ENCODE measurements at regions not wholly inside any gene's neighbourhood (a gene's known extent, or its start where the extent isn't known, plus 50 kb on each side); places are given as distances from the start of the nearest gene placed in this dataset.

DNA sequence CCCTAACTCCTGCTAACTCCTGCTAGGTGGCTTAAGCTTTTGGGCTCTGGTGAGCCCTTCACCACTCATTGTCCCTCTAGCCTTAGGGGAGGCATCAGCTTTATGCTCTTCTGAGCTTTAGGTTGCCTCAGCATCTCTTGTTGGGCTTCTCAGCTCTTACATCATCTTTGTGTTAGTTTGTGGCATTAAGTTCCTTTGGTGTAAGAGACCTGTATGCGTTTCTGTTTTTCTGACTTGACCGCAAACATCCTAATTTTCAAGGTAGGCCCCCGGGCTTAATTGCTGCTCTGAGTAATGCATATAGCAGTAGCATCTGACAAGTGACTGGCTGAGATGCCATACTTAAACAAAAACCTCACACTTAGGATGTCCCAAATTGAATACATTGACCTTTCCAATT lies 287.8 kb upstream of the TUT7 start:
- no peak overlapping the region for H3K4me3 ChIP-seq (ENCODE audit: control insufficient read depth, low read depth, low read length)
- no peak for DNase-seq (ENCODE audit: low read depth)
- TF ChIP-seq, protein P1, sequence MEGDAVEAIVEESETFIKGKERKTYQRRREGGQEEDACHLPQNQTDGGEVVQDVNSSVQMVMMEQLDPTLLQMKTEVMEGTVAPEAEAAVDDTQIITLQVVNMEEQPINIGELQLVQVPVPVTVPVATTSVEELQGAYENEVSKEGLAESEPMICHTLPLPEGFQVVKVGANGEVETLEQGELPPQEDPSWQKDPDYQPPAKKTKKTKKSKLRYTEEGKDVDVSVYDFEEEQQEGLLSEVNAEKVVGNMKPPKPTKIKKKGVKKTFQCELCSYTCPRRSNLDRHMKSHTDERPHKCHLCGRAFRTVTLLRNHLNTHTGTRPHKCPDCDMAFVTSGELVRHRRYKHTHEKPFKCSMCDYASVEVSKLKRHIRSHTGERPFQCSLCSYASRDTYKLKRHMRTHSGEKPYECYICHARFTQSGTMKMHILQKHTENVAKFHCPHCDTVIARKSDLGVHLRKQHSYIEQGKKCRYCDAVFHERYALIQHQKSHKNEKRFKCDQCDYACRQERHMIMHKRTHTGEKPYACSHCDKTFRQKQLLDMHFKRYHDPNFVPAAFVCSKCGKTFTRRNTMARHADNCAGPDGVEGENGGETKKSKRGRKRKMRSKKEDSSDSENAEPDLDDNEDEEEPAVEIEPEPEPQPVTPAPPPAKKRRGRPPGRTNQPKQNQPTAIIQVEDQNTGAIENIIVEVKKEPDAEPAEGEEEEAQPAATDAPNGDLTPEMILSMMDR (IDR thresholded peaks at IDR 0.05; ENCODE audit: control insufficient read depth, insufficient read depth, low read depth, low read length, missing control alignments), result no peak

DNA sequence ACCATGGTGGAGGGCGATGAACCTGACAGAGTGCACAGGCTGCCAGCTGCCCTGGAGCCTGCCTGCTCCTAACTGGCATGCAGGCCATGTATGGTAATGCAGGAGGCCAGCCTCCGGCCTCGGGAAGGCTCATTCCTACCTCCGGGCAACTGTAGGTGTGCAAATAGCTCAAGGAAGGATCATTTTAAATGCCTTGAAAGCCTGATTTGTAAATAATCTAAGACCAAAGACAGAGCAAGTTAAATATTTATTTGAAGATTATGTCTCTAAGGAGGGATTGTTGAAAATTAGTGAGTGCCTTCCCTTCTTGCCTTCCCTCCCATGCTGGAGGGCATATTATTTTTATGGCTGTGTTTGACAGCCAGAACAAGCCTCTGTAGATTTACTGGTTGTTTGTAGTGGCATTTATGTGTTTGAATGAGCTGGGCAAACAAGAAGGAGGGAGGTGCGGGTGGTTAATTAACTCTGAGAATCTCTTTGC lies 285.7 kb upstream of the TUT7 start:
- TF ChIP-seq, protein P1 (IDR thresholded peaks at IDR 0.05; ENCODE audit: control insufficient read depth, insufficient read depth, low read depth, low read length, missing control alignments), result peak; percentile 10
- DNase-seq (ENCODE audit: low read depth), result no peak
- no peak overlapping the region for H3K4me3 ChIP-seq (ENCODE audit: control insufficient read depth, low read depth, low read length)

DNA sequence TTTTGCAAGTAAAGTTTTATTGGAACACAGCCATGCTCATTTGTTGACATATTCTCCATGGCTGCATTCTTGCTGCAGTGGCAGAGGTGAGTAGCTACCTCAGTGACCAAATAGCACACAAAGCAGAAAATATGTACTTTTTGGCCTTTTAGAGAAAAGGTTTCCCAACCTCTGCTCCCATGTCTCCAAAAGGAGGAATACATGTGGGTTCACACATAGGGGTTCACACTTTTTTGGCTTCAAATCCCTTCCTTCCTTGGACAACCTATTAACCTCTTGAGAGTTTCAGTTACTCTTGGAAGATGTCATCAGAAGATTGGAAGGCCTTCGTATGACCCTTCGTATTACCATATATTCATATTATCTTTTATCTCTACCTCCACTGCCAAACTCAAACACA lies 285.1 kb upstream of the TUT7 start:
- TF ChIP-seq, protein P1 (IDR thresholded peaks at IDR 0.05; ENCODE audit: control insufficient read depth, insufficient read depth, low read depth, low read length, missing control alignments), result no peak
- H3K4me3 ChIP-seq (ENCODE audit: control insufficient read depth, low read depth, low read length), result no peak overlapping the region
- no peak for DNase-seq (ENCODE audit: low read depth)

DNA sequence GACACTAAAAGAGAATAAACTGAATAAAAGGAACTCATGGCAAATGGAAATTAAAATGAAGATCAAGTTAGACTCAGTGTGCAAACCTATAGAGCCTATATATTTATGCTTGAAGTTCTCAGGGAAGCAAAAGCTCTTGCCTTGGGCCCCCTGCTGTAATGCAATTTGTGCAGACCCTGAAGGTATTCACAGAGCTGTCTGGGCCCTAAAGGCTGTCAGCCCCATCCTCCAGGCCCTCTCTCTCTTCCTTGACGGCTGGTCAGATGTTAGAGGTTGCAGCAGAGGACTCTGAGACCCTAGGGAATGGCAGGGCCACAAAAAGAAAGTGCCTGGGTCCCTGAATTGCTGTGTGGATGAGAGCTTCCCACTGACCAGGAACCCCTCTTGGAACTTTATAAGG lies 283.9 kb upstream of the TUT7 start:
- H3K4me3 ChIP-seq (ENCODE audit: control insufficient read depth, low read depth, low read length), result no peak overlapping the region
- TF ChIP-seq, protein P1 (IDR thresholded peaks at IDR 0.05; ENCODE audit: control insufficient read depth, insufficient read depth, low read depth, low read length, missing control alignments), result no peak
- no peak for DNase-seq (ENCODE audit: low read depth)

DNA sequence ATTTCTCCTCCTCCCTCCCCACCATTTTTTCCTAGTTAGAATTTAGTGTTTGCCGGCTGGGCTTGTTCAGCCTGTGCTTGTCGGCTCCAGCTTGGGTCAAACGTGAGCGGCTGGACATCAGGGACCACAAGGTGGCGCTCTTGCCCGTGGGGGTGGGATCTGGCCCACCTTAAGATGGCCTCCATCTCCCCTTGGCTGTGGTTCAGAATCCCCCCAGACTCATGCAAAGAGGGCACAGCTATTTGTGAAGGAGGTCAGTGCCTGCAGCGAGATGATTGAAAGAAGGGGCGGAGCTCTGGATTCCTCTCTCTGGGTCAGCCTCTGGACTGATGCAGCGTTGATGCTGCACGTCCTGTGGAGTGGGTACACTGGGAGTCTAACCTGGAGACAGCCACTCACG lies 283.3 kb upstream of the TUT7 start:
- TF ChIP-seq, protein P1 (IDR thresholded peaks at IDR 0.05; ENCODE audit: control insufficient read depth, insufficient read depth, low read depth, low read length, missing control alignments), result peak; percentile 78
- DNase-seq (ENCODE audit: low read depth), result no peak
- H3K4me3 ChIP-seq (ENCODE audit: control insufficient read depth, low read depth, low read length), result no peak overlapping the region

DNA sequence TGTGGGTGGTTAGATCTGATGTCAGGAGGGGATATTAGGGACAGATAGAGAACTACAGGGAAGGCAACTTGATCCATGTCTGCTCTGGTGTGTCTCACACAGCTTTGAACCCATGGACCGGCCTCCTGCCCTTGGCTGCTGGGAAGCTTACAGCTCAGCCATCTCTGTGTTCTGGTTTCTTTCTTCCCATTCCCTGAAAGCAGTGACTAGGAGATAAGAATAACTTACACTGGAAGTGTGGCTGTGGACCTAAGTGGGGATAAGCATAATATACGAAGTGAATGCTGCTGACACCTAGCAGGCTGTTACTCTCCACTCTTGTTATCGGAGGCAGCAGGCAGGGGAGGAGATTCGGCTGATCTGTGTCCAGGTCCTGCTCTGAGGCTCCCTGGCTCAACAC lies 282.3 kb upstream of the TUT7 start:
- DNase-seq (ENCODE audit: low read depth), result no peak
- no peak overlapping the region for H3K4me3 ChIP-seq (ENCODE audit: control insufficient read depth, low read depth, low read length)

More for the DNA sequence above, 282.3 kb upstream of the TUT7 start:
- TF ChIP-seq, protein P1 (IDR thresholded peaks at IDR 0.05; ENCODE audit: control insufficient read depth, insufficient read depth, low read depth, low read length, missing control alignments), result no peak

Measured in AG09309 (cell line).